Duodenal mucosa (tissue), 2 donors: ENCODE measurements at regions not wholly inside any gene's neighbourhood (a gene's known extent, or its start where the extent isn't known, plus 50 kb on each side); places are given as distances from the start of the nearest gene placed in this dataset.
"Not testable (repeated sequence)": the region's sequence is repeated elsewhere in the genome, so short reads cannot be mapped to it uniquely, and the experiment has no call there.

Source experiments
- H3K27ac ChIP-seq: one replicate; pipeline ENCODE4 v1.7.0; 2013; ENCODE audit warnings: low read depth, low read length
- H3K27me3 ChIP-seq, 2 donors: one replicate each; pipeline ENCODE4 v1.7.0; 2013; ENCODE audit warnings: low read length in 2 of 2, control low read depth in 1 of 2; ENCODE audit not compliant: insufficient read depth in 2 of 2, control insufficient read depth in 1 of 2
- H3K36me3 ChIP-seq, 2 donors: one replicate each; pipeline ENCODE4 v1.7.0; 2013; ENCODE audit warnings: low read length in 2 of 2, control low read depth in 1 of 2; ENCODE audit not compliant: insufficient read depth in 2 of 2, control insufficient read depth in 1 of 2
- H3K4me1 ChIP-seq, 2 donors: one replicate each; pipeline ENCODE4 v1.7.0; 2013; ENCODE audit warnings: low read length in 2 of 2, control low read depth in 1 of 2; ENCODE audit not compliant: insufficient read depth in 2 of 2, control insufficient read depth in 1 of 2
- H3K4me3 ChIP-seq, 2 donors: one replicate each; pipeline ENCODE4 v1.7.0; 2013; ENCODE audit warnings: low read length in 2 of 2, low read depth in 1 of 2
- H3K9ac ChIP-seq, 2 donors: one replicate each; pipeline ENCODE4 v1.7.0; 2013; ENCODE audit warnings: low read length in 2 of 2, low read depth in 1 of 2
- H3K9me3 ChIP-seq, 2 donors: one replicate each; pipeline ENCODE4 v1.7.0; 2013; ENCODE audit warnings: low read length in 2 of 2, control low read depth in 1 of 2; ENCODE audit not compliant: control insufficient read depth in 1 of 2

GRCh38 chr7:106548491-106548890 is 112.5 kb downstream of the CCDC71L start:
- no peak overlapping the region for H3K4me3 ChIP-seq
- no peaks in the 10 kb centered on the region for H3K9me3 ChIP-seq
- H3K4me1 ChIP-seq = no peaks in the 10 kb centered on the region
- no peak overlapping the region for H3K27ac ChIP-seq
- H3K9ac ChIP-seq = no peak overlapping the region
- no peaks in the 10 kb centered on the region for H3K36me3 ChIP-seq
- no peaks in the 10 kb centered on the region for H3K27me3 ChIP-seq

- Histone ChIP-seq H3K36me3 (no peaks in the 10 kb centered on the region), H3K9me3 (no peaks in the 10 kb centered on the region), H3K27ac (no peak overlapping the region)
These were observed 115.7 kb downstream of the CCDC71L start for GRCh38 chr7:106545275-106545674.

GRCh38 chr7:106543221-106543757 is 117.7 kb downstream of the CCDC71L start:
- no peak overlapping the region for H3K4me3 ChIP-seq
- H3K36me3 ChIP-seq = no peaks in the 10 kb centered on the region
- no peak overlapping the region for H3K27ac ChIP-seq
- H3K27me3 ChIP-seq = no peaks in the 10 kb centered on the region
- H3K4me1 ChIP-seq = no peaks in the 10 kb centered on the region
- no peak overlapping the region for H3K9ac ChIP-seq
- no peaks in the 10 kb centered on the region for H3K9me3 ChIP-seq

More at GRCh38 chr7:106545275-106545674, 115.7 kb downstream of the CCDC71L start:
- H3K4me1 ChIP-seq = no peaks in the 10 kb centered on the region
- H3K4me3 ChIP-seq = no peak overlapping the region
- H3K27me3 ChIP-seq = no peaks in the 10 kb centered on the region
- H3K9ac ChIP-seq = no peak overlapping the region

- Histone ChIP-seq H3K27me3 (no peaks in the 10 kb centered on the region), H3K4me1 (no peaks in the 10 kb centered on the region), H3K9ac (no peak overlapping the region), H3K27ac (no peak overlapping the region), H3K36me3 (no peaks in the 10 kb centered on the region), H3K4me3 (no peak overlapping the region), H3K9me3 (no peaks in the 10 kb centered on the region)
These were observed 118.3 kb downstream of the CCDC71L start for GRCh38 chr7:106542550-106543220.

GRCh38 chr7:106538638-106539037 is 122.3 kb downstream of the CCDC71L start:
- no peaks in the 10 kb centered on the region for H3K36me3 ChIP-seq
- no peak overlapping the region for H3K4me3 ChIP-seq
- no peaks in the 10 kb centered on the region for H3K27me3 ChIP-seq
- no peaks in the 10 kb centered on the region for H3K9me3 ChIP-seq
- H3K9ac ChIP-seq = no peak overlapping the region
- no peaks in the 10 kb centered on the region for H3K4me1 ChIP-seq
- H3K27ac ChIP-seq = no peak overlapping the region

GRCh38 chr7:106537119-106537518 is 123.8 kb downstream of the CCDC71L start:
- Histone ChIP-seq H3K27ac (no peak overlapping the region), H3K27me3 (no peaks in the 10 kb centered on the region), H3K4me1 (no peaks in the 10 kb centered on the region), H3K9me3 (no peaks in the 10 kb centered on the region), H3K9ac (no peak overlapping the region), H3K4me3 (no peak overlapping the region), H3K36me3 (no peaks in the 10 kb centered on the region)

GRCh38 chr7:106536079-106536478 is 124.9 kb downstream of the CCDC71L start:
- Histone ChIP-seq H3K27me3 (no peaks in the 10 kb centered on the region), H3K9ac (no peak overlapping the region), H3K4me3 (no peak overlapping the region), H3K9me3 (no peaks in the 10 kb centered on the region), H3K4me1 (no peaks in the 10 kb centered on the region), H3K27ac (no peak overlapping the region), H3K36me3 (no peaks in the 10 kb centered on the region)

- H3K36me3 ChIP-seq = no peaks in the 10 kb centered on the region
- H3K27ac ChIP-seq = no peak overlapping the region
- H3K4me3 ChIP-seq = no peak overlapping the region
- H3K9ac ChIP-seq = no peak overlapping the region
- H3K9me3 ChIP-seq = no peaks in the 10 kb centered on the region
- H3K4me1 ChIP-seq = no peaks in the 10 kb centered on the region
- no peaks in the 10 kb centered on the region for H3K27me3 ChIP-seq
These were observed 125.6 kb downstream of the CCDC71L start for GRCh38 chr7:106535234-106535932.

GRCh38 chr7:106534271-106534846 is 126.6 kb downstream of the CCDC71L start:
- Histone ChIP-seq H3K9ac (no peak overlapping the region), H3K9me3 (no peaks in the 10 kb centered on the region), H3K27me3 (no peaks in the 10 kb centered on the region), H3K36me3 (no peaks in the 10 kb centered on the region), H3K4me1 (no peaks in the 10 kb centered on the region), H3K27ac (no peak overlapping the region), H3K4me3 (no peak overlapping the region)

- not testable (repeated sequence) for H3K9me3 ChIP-seq, H3K27ac ChIP-seq, H3K27me3 ChIP-seq, H3K4me3 ChIP-seq, H3K4me1 ChIP-seq, H3K9ac ChIP-seq, H3K36me3 ChIP-seq
These were observed 130.8 kb downstream of the CCDC71L start for GRCh38 chr7:106530183-106530582.
